ENCODE measurements at regions not wholly inside any gene's neighbourhood (a gene's known extent, or its start where the extent isn't known, plus 50 kb on each side); places are given as distances from the start of the nearest gene placed in this dataset.
"Not testable (repeated sequence)": the region's sequence is repeated elsewhere in the genome, so short reads cannot be mapped to it uniquely, and the experiment has no call there.

DNA sequence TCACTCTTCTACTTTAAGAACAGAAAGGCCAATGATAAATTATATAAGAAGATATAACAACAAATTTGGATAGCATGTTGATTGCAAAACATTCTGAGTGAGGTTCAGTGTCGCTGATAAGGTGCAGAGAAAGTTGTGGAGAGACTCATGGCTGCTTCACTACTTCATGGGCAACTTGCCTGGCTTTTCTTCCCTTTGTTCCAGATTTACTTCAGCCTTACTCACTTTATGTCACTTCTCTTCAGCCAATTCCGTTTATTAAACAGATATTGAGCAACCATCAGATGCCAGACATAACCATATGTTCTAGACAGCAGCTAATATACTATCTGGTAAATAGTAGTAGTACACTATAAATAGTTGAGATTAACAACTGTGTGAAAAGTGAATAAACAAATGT is 150.0 kb upstream of the CHL1 start:
- intact Hi-C loops (cut with DNase I; ENCODE audit: low total_unique reads): no loop called here
- H3K9me3 ChIP-seq: no peaks in the 10 kb centered on the region
- no peaks in the 10 kb centered on the region for H3K4me1 ChIP-seq
- H3K27me3 ChIP-seq: no peaks in the 10 kb centered on the region
- H3K4me3 ChIP-seq: no peak overlapping the region
- no peaks in the 10 kb centered on the region for H3K36me3 ChIP-seq
- TF ChIP-seq POLR2A (IDR thresholded peaks at IDR 0.05): no peak
- no peak for TF ChIP-seq CTCF (IDR thresholded peaks at IDR 0.05)
- no peak for DNase-seq
- H3K27ac ChIP-seq: no peak overlapping the region

DNA sequence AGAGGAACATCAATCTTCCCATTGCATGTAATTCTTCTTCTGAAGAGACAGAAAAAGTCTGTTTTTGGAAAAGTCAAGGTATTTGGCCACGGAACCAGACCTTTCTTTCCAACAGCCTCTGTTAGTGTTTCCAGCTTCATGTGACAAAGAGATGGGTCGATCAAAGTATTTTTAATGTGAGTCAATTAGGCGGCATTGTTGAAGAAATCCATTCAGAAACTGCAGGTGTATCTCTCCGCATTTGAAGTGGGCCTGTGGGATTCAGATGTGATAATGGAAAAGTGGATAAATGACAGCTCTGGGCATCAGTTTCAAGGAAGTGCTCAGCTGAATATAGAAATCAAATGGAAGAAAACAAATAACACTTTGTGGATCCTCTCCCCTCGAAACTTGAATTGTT is 143.1 kb upstream of the CHL1 start:
- H3K27ac ChIP-seq; H3K9me3 ChIP-seq; H3K36me3 ChIP-seq; DNase-seq; H3K4me3 ChIP-seq; intact Hi-C loops (cut with DNase I; ENCODE audit: low total_unique reads); H3K4me1 ChIP-seq; H3K27me3 ChIP-seq: not testable (repeated sequence)

- no peaks in the 10 kb centered on the region for H3K4me1 ChIP-seq
These were observed 142.3 kb upstream of the CHL1 start for GRCh38 chr3:54240-54639.

GRCh38 chr3:56672-57071 is 139.9 kb upstream of the CHL1 start:
- H3K9me3 ChIP-seq: no peaks in the 10 kb centered on the region
- no peaks in the 10 kb centered on the region for H3K36me3 ChIP-seq
- H3K4me1 ChIP-seq: no peaks in the 10 kb centered on the region
- no peaks in the 10 kb centered on the region for H3K27me3 ChIP-seq
- intact Hi-C loops (cut with DNase I; ENCODE audit: low total_unique reads): no loop called here
- no peak for DNase-seq
- no peak overlapping the region for H3K4me3 ChIP-seq
- H3K27ac ChIP-seq: no peak overlapping the region
- TF ChIP-seq CTCF (IDR thresholded peaks at IDR 0.05): no peak

More at GRCh38 chr3:54240-54639, 142.3 kb upstream of the CHL1 start:
- Histone ChIP-seq H3K9me3 (no peaks in the 10 kb centered on the region), H3K4me3 (no peak overlapping the region), H3K27me3 (no peaks in the 10 kb centered on the region), H3K27ac (no peak overlapping the region), H3K36me3 (no peaks in the 10 kb centered on the region)
- no peak for TF ChIP-seq CTCF (IDR thresholded peaks at IDR 0.05)
- TF ChIP-seq POLR2A (IDR thresholded peaks at IDR 0.05): no peak
- DNase-seq: no peak
- intact Hi-C loops (cut with DNase I; ENCODE audit: low total_unique reads): no loop called here

DNA sequence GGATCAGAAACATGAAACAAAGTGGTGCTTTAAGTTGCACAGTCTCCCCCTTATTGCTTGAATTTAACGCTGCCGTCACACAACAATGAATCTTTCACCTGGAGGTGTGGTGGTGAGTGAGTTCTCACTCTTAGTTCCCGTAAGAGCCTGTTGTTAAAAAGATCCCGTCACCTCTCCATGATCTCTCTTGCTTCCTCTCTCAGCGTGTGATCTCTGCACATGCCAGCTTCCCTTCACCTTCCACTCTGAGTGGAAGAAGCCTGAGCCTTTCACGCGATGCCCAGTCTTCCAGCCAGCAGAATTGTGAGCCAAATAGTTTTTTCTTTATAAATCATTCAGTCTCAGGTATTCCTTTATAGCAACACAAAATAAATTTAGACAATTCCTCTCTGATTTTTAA is 136.7 kb upstream of the CHL1 start:
- DNase-seq: no peak
- TF ChIP-seq POLR2A (IDR thresholded peaks at IDR 0.05): no peak
- Histone ChIP-seq H3K27ac (no peak overlapping the region), H3K4me1 (no peaks in the 10 kb centered on the region), H3K36me3 (no peaks in the 10 kb centered on the region), H3K9me3 (no peaks in the 10 kb centered on the region), H3K4me3 (no peak overlapping the region), H3K27me3 (no peaks in the 10 kb centered on the region)
- intact Hi-C loops (cut with DNase I; ENCODE audit: low total_unique reads): no loop called here

DNA sequence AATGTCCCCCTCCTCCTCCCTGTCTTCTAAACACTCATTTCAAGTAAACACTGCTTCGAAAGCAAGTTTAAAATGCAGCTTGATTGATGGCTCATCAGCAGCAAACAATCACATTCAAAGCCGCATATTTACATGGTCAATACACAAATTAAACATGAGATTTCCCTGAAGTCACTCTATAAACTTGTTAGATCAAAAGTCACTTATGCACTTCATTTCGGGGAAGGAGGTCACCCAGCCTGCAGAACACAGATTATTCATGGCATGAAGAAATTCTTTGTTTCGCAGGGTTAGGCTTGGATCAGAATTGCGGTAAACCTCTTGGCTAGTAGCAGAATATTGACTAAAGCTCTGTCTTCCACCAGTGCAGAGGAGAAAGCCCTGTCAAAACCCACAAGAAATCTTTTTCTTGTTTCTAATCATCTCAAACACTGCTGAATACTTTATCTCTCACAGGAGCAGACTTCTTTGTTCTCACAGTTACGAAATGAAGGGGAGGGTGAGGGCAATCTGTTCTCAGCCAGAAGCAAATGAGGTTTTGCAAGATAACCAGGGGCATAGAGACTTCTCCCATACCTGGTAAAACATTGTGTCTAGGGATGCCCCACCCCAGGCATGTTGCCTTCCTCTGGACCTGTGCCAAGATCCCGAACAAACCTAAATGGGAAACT is 133.3 kb upstream of the CHL1 start:
- Histone ChIP-seq H3K27ac (no peak overlapping the region), H3K27me3 (no peaks in the 10 kb centered on the region), H3K4me1 (no peaks in the 10 kb centered on the region), H3K4me3 (no peak overlapping the region), H3K36me3 (no peaks in the 10 kb centered on the region), H3K9me3 (no peaks in the 10 kb centered on the region)
- intact Hi-C loops (cut with DNase I; ENCODE audit: low total_unique reads): no loop called here
- DNase-seq: no peak
- TF ChIP-seq POLR2A (IDR thresholded peaks at IDR 0.05): no peak
- no peak for TF ChIP-seq CTCF (IDR thresholded peaks at IDR 0.05)

All from uterus (tissue), 3 donors.